ENCODE measurements at regions not wholly inside any gene's neighbourhood (a gene's known extent, or its start where the extent isn't known, plus 50 kb on each side); places are given as distances from the start of the nearest gene placed in this dataset.

DNA sequence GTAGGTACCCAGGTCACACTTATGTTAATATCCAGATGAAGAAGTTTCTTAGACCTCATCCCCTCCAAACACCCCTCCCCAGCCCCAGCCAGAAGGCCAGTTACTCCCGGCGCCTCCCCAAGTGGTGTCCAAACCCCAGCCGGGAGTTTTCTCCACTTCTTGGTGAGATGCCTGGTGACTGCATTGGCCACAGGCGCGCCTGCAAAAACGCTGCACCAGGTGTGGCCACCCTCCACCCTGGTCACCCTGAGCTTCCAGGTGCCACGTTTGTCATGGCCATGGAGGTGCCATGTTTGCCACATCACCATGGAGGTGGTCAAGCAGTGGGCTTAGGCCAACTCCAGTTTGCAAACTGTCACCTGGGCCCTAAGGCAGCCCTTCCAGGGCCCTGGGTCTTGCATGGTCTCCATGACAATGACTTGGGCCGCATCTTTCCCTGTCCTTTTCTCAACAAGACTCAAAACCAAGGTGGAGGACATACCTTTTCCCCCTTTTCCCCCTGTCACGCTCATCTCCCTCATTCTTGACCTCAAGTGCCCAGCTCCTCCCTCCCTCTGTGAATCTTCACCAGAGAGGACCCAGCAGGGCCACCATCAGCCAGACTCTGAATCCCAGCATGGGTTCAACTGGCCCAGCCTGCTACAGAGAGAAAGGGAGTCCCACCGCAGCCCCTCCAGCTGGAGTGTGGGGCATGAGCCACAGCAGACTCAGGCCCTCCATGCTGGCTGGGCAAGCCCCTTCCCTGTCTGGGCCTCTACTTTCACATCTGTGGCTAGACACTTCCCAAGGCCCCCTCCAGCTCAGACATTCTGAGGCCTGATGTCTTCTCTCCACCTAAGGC lies 125.9 kb upstream of the ZBTB40 start:
- no peak for TF ChIP-seq TCF12 (IDR thresholded peaks at IDR 0.05; ENCODE audit: low read depth)
- no peak for TF ChIP-seq EGR1 (IDR thresholded peaks at IDR 0.05)
- TF ChIP-seq TEAD4 (IDR thresholded peaks at IDR 0.05): no peak
- no peak for TF ChIP-seq NFIC (IDR thresholded peaks at IDR 0.05)
- TF ChIP-seq EP300 (IDR thresholded peaks at IDR 0.05; ENCODE audit: borderline replicate concordance): no peak
- no peak for TF ChIP-seq TAF1 (IDR thresholded peaks at IDR 0.05; ENCODE audit: low read depth)
- TF ChIP-seq, protein P1, sequence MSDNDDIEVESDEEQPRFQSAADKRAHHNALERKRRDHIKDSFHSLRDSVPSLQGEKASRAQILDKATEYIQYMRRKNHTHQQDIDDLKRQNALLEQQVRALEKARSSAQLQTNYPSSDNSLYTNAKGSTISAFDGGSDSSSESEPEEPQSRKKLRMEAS (IDR thresholded peaks at IDR 0.05): no peak
- no peak for TF ChIP-seq CREB1 (IDR thresholded peaks at IDR 0.05; ENCODE audit: low read depth)
- no peak for TF ChIP-seq RAD21 (IDR thresholded peaks at IDR 0.05; ENCODE audit: low read depth)
- TF ChIP-seq FOXM1 (IDR thresholded peaks at IDR 0.05; ENCODE audit: borderline replicate concordance, low read depth): no peak
- no peak for TF ChIP-seq CEBPB (IDR thresholded peaks at IDR 0.05)
- TF ChIP-seq, protein P2, sequence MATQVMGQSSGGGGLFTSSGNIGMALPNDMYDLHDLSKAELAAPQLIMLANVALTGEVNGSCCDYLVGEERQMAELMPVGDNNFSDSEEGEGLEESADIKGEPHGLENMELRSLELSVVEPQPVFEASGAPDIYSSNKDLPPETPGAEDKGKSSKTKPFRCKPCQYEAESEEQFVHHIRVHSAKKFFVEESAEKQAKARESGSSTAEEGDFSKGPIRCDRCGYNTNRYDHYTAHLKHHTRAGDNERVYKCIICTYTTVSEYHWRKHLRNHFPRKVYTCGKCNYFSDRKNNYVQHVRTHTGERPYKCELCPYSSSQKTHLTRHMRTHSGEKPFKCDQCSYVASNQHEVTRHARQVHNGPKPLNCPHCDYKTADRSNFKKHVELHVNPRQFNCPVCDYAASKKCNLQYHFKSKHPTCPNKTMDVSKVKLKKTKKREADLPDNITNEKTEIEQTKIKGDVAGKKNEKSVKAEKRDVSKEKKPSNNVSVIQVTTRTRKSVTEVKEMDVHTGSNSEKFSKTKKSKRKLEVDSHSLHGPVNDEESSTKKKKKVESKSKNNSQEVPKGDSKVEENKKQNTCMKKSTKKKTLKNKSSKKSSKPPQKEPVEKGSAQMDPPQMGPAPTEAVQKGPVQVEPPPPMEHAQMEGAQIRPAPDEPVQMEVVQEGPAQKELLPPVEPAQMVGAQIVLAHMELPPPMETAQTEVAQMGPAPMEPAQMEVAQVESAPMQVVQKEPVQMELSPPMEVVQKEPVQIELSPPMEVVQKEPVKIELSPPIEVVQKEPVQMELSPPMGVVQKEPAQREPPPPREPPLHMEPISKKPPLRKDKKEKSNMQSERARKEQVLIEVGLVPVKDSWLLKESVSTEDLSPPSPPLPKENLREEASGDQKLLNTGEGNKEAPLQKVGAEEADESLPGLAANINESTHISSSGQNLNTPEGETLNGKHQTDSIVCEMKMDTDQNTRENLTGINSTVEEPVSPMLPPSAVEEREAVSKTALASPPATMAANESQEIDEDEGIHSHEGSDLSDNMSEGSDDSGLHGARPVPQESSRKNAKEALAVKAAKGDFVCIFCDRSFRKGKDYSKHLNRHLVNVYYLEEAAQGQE (IDR thresholded peaks at IDR 0.05; ENCODE audit: low read depth): no peak
- TF ChIP-seq, protein P3, sequence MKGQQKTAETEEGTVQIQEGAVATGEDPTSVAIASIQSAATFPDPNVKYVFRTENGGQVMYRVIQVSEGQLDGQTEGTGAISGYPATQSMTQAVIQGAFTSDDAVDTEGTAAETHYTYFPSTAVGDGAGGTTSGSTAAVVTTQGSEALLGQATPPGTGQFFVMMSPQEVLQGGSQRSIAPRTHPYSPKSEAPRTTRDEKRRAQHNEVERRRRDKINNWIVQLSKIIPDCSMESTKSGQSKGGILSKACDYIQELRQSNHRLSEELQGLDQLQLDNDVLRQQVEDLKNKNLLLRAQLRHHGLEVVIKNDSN (IDR thresholded peaks at IDR 0.05): no peak
- no peak for TF ChIP-seq ZBTB7A (IDR thresholded peaks at IDR 0.05; ENCODE audit: low read depth)
- TF ChIP-seq YY1 (IDR thresholded peaks at IDR 0.05; ENCODE audit: low read depth): no peak

DNA sequence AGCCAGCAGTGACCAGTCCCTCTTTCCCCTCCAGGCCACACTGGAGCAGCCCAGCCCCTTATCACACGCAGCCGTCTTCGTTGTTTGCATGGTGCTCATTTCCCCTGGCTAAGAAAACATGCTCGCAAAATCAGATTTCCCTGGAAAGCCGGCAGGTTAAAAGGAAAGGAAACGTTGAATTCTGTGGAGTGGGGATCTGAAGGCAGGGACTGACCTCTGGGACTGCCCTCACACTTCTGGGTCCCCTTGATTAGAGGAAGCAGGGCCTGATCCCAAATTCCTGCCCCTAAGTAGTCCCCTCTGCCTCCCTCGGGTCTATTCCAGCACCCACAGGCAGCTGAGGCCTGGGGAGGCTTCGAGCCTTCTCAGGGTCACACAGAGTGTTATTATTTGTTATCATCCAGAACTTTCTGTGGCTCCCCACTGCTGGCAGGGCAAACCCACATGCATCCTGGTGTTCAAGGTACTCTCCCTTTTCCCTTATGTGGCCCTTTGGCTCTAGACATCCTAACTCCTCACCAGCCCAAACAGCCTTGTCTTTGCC lies 125.2 kb upstream of the ZBTB40 start:
- TF ChIP-seq CREB1 (IDR thresholded peaks at IDR 0.05; ENCODE audit: low read depth): no peak
- TF ChIP-seq, protein P2 (IDR thresholded peaks at IDR 0.05; ENCODE audit: low read depth): no peak
- TF ChIP-seq, protein P1 (IDR thresholded peaks at IDR 0.05): no peak
- no peak for TF ChIP-seq TCF12 (IDR thresholded peaks at IDR 0.05; ENCODE audit: low read depth)
- no peak for TF ChIP-seq FOXM1 (IDR thresholded peaks at IDR 0.05; ENCODE audit: borderline replicate concordance, low read depth)
- TF ChIP-seq ZBTB7A (IDR thresholded peaks at IDR 0.05; ENCODE audit: low read depth): no peak
- TF ChIP-seq EP300 (IDR thresholded peaks at IDR 0.05; ENCODE audit: borderline replicate concordance): no peak
- no peak for TF ChIP-seq YY1 (IDR thresholded peaks at IDR 0.05; ENCODE audit: low read depth)
- no peak for TF ChIP-seq CEBPB (IDR thresholded peaks at IDR 0.05)
- no peak for TF ChIP-seq NFIC (IDR thresholded peaks at IDR 0.05)
- no peak for TF ChIP-seq TAF1 (IDR thresholded peaks at IDR 0.05; ENCODE audit: low read depth)
- no peak for TF ChIP-seq TEAD4 (IDR thresholded peaks at IDR 0.05)
- TF ChIP-seq, protein P3 (IDR thresholded peaks at IDR 0.05): no peak
- TF ChIP-seq RAD21 (IDR thresholded peaks at IDR 0.05; ENCODE audit: low read depth): no peak
- TF ChIP-seq EGR1 (IDR thresholded peaks at IDR 0.05): no peak

DNA sequence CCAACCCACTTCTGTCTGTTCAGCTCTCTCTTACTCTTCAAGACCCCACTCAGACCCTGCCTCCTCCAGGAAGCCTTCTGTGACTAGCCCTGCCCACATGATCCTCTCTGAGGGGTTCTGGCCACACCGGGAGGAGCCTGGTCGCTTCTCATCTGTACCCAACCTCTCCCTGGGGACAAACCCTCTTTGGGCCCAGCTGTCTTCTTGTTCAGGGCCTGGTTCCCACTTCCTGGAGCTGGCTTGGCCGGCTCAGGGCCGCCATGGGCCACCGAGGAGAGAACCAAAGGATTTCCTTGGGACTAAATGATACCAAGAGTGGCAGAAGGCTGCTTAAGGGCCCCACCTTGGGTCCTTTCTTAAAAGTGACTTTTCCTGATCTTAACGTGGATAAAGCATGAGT lies 124.7 kb upstream of the ZBTB40 start:
- TF ChIP-seq ZBTB7A (IDR thresholded peaks at IDR 0.05; ENCODE audit: low read depth): no peak

DNA sequence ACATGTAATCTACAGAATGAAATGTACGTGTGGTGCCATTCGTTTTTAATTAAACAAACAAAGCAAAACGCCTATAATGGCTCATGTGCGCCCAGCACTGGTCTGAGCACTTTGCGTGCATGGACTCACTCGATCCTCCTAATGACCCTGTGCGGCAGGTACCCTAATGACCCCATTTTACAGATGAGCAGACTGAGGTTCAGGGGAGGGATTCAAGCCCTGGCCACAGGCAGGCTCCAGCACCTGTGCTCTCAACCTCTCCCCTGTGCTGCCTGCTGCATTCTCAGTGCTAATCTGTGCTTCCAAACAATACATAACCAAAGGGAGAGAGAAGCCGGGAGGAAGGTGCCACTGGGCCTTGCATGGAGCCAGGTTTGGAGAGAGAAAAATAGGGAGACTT lies 124.2 kb upstream of the ZBTB40 start:
- TF ChIP-seq EGR1 (IDR thresholded peaks at IDR 0.05): no peak
- no peak for TF ChIP-seq TEAD4 (IDR thresholded peaks at IDR 0.05)
- no peak for TF ChIP-seq TCF12 (IDR thresholded peaks at IDR 0.05; ENCODE audit: low read depth)
- TF ChIP-seq EP300 (IDR thresholded peaks at IDR 0.05; ENCODE audit: borderline replicate concordance): no peak
- TF ChIP-seq, protein P1 (IDR thresholded peaks at IDR 0.05): no peak
- TF ChIP-seq CEBPB (IDR thresholded peaks at IDR 0.05): no peak
- TF ChIP-seq YY1 (IDR thresholded peaks at IDR 0.05; ENCODE audit: low read depth): no peak
- no peak for TF ChIP-seq NFIC (IDR thresholded peaks at IDR 0.05)
- TF ChIP-seq, protein P3 (IDR thresholded peaks at IDR 0.05): no peak
- TF ChIP-seq RAD21 (IDR thresholded peaks at IDR 0.05; ENCODE audit: low read depth): no peak

All from Ishikawa (cell line).